OCI-LY1 (cell line): ENCODE measurements at regions not wholly inside any gene's neighbourhood (a gene's known extent, or its start where the extent isn't known, plus 50 kb on each side); places are given as distances from the start of the nearest gene placed in this dataset.

Experiments used
- H2AFZ ChIP-seq: fragments of 200-600 bp; sonication (generic), shearing (Covaris generic); 2 replicates; pipeline ENCODE4 v1.6.0; 2014; ENCODE audit warnings: antibody characterized with exemption, mild to moderate bottlenecking, low read length
- H3F3A ChIP-seq: fragments of 200-600 bp; sonication (generic), shearing (Covaris generic); 2 replicates; pipeline ENCODE4 v1.6.0; 2014; ENCODE audit warnings: mild to moderate bottlenecking, antibody characterized with exemption, low read length, moderate library complexity; ENCODE audit not compliant: insufficient read depth
- H3K27ac ChIP-seq: fragments of 200-600 bp; sonication (generic); 2 replicates; pipeline ENCODE4 v1.5.1; 2014; ENCODE audit warnings: low read length, mixed run types, mild to moderate bottlenecking, low read depth; ENCODE audit not compliant: poor library complexity, severe bottlenecking
- H3K27me3 ChIP-seq: fragments of 200-600 bp; sonication (generic); 2 replicates; pipeline ENCODE4 v1.6.0; 2014; ENCODE audit warnings: antibody characterized with exemption, mild to moderate bottlenecking, low read length, moderate library complexity; ENCODE audit not compliant: insufficient read depth
- H3K36me3 ChIP-seq: fragments of 200-600 bp; sonication (generic); 2 replicates; pipeline ENCODE4 v1.6.1; 2014; ENCODE audit warnings: mild to moderate bottlenecking, antibody characterized with exemption, low read length, moderate library complexity, mixed read lengths; ENCODE audit not compliant: insufficient read depth
- H3K4me1 ChIP-seq: fragments of 200-600 bp; sonication (generic); 2 replicates; pipeline ENCODE4 v1.5.1; 2014; ENCODE audit warnings: mild to moderate bottlenecking, low read length, moderate library complexity; ENCODE audit not compliant: insufficient read depth, severe bottlenecking
- H3K4me2 ChIP-seq: fragments of 200-600 bp; sonication (generic), shearing (Covaris generic); 2 replicates; pipeline ENCODE4 v1.6.1; 2014; ENCODE audit warnings: low read length
- H3K4me3 ChIP-seq: fragments of 200-600 bp; sonication (generic); 2 replicates; pipeline ENCODE4 v1.5.1; 2014; ENCODE audit warnings: low read length, low read depth, mild to moderate bottlenecking, mixed read lengths; ENCODE audit not compliant: poor library complexity, severe bottlenecking
- H3K79me2 ChIP-seq: fragments of 200-600 bp; shearing (Covaris generic); 2 replicates; pipeline ENCODE4 v1.6.1; 2016; ENCODE audit warnings: mixed run types, low read length, mixed read lengths; ENCODE audit not compliant: insufficient read depth
- H3K9ac ChIP-seq: fragments of 200-600 bp; sonication (generic), shearing (Covaris generic); 2 replicates; pipeline ENCODE4 v1.6.1; 2014; ENCODE audit warnings: mild to moderate bottlenecking, low read length, mixed read lengths
- H3K9me2 ChIP-seq: fragments of 200-600 bp; sonication (generic), shearing (Covaris generic); 2 replicates; pipeline ENCODE4 v1.6.1; 2014; ENCODE audit warnings: low read depth, mild to moderate bottlenecking, low read length, mixed read lengths
- H3K9me3 ChIP-seq: fragments of 200-600 bp; shearing (Covaris generic); 2 replicates; pipeline ENCODE4 v1.6.1; 2014; ENCODE audit warnings: low read length, mixed read lengths
- H4K20me1 ChIP-seq: fragments of 200-600 bp; sonication (generic), shearing (Covaris generic); 2 replicates; pipeline ENCODE4 v1.6.0; 2016; ENCODE audit warnings: mild to moderate bottlenecking, low read length; ENCODE audit not compliant: insufficient read depth
- CTCF ChIP-seq: fragments of 200-600 bp; sonication (generic), shearing (Covaris generic); IDR thresholded peaks from 2 replicates; pipeline ENCODE4 v1.5.1; 2017; ENCODE audit warnings: mild to moderate bottlenecking, antibody characterized with exemption, low read length, moderate library complexity, mixed read lengths
- EZH2 ChIP-seq: fragments of 200-600 bp; sonication (generic), shearing (Covaris generic); IDR thresholded peaks from 2 replicates; pipeline ENCODE4 v1.8.0; 2017; ENCODE audit warnings: borderline replicate concordance, mixed run types, mild to moderate bottlenecking, antibody characterized with exemption, low read length, moderate library complexity, mixed read lengths

- Histone ChIP-seq H2AFZ (no peak overlapping the region), H3K4me3 (no peak overlapping the region), H3K79me2 (no peaks in the 10 kb centered on the region), H3F3A (no peaks in the 10 kb centered on the region), H4K20me1 (no peaks in the 10 kb centered on the region), H3K36me3 (no peaks in the 10 kb centered on the region), H3K4me1 (no peaks in the 10 kb centered on the region), H3K9me2 (no peaks in the 10 kb centered on the region), H3K4me2 (no peak overlapping the region), H3K9me3 (no peaks in the 10 kb centered on the region), H3K27me3 (no peaks in the 10 kb centered on the region), H3K9ac (no peak overlapping the region), H3K27ac (no peak overlapping the region)
- no peak for TF ChIP-seq EZH2
These were observed 466.7 kb downstream of the NKX6-1 start for GRCh38 chr4:84032372-84032771.

- Histone ChIP-seq H3K79me2 (no peaks in the 10 kb centered on the region), H3K4me1 (no peaks in the 10 kb centered on the region), H3K9me2 (no peaks in the 10 kb centered on the region), H2AFZ (no peak overlapping the region), H4K20me1 (no peaks in the 10 kb centered on the region), H3K27ac (no peak overlapping the region), H3K9me3 (no peaks in the 10 kb centered on the region), H3K4me3 (no peak overlapping the region), H3K27me3 (no peaks in the 10 kb centered on the region), H3F3A (no peaks in the 10 kb centered on the region), H3K36me3 (no peaks in the 10 kb centered on the region), H3K9ac (no peak overlapping the region), H3K4me2 (no peak overlapping the region)
- no peak for TF ChIP-seq EZH2
- no peak for TF ChIP-seq CTCF
These were observed 467.7 kb downstream of the NKX6-1 start for GRCh38 chr4:84031401-84031800.

GRCh38 chr4:84028340-84028739, 470.8 kb downstream of the NKX6-1 start:
- Histone ChIP-seq H3K27me3 (no peaks in the 10 kb centered on the region), H3K9me3 (no peaks in the 10 kb centered on the region), H3K79me2 (no peaks in the 10 kb centered on the region), H3K36me3 (no peaks in the 10 kb centered on the region), H2AFZ (no peak overlapping the region), H3K9me2 (no peaks in the 10 kb centered on the region), H3K9ac (no peak overlapping the region), H3F3A (no peaks in the 10 kb centered on the region), H3K4me3 (no peak overlapping the region), H3K27ac (no peak overlapping the region), H3K4me1 (no peaks in the 10 kb centered on the region), H4K20me1 (no peaks in the 10 kb centered on the region), H3K4me2 (no peak overlapping the region)
- TF ChIP-seq EZH2 (no peak), CTCF (no peak)

- no peaks in the 10 kb centered on the region for H3K4me1 ChIP-seq
- no peak for TF ChIP-seq EZH2
- TF ChIP-seq CTCF: no peak
- H3F3A ChIP-seq: no peaks in the 10 kb centered on the region
These were observed 474.7 kb downstream of the NKX6-1 start for GRCh38 chr4:84024405-84024804.

More at GRCh38 chr4:84024405-84024804, 474.7 kb downstream of the NKX6-1 start:
- no peak overlapping the region for H2AFZ ChIP-seq
- H4K20me1 ChIP-seq: no peaks in the 10 kb centered on the region
- H3K9ac ChIP-seq: no peak overlapping the region
- H3K79me2 ChIP-seq: no peaks in the 10 kb centered on the region
- no peaks in the 10 kb centered on the region for H3K36me3 ChIP-seq
- no peaks in the 10 kb centered on the region for H3K27me3 ChIP-seq
- H3K4me2 ChIP-seq: no peak overlapping the region
- H3K4me3 ChIP-seq: no peak overlapping the region
- no peak overlapping the region for H3K27ac ChIP-seq
- no peaks in the 10 kb centered on the region for H3K9me2 ChIP-seq
- H3K9me3 ChIP-seq: no peaks in the 10 kb centered on the region
